ENCODE measurements at regions not wholly inside any gene's neighbourhood (a gene's known extent, or its start where the extent isn't known, plus 50 kb on each side); places are given as distances from the start of the nearest gene placed in this dataset.
"Not testable (repeated sequence)": the region's sequence is repeated elsewhere in the genome, so short reads cannot be mapped to it uniquely, and the experiment has no call there.

GRCh38 chr4:128449251-128449650 is 161.6 kb upstream of the PGRMC2 start:
- no peak for TF ChIP-seq CTCF (IDR thresholded peaks at IDR 0.05; ENCODE audit: extremely low read depth, missing control alignments)
- no peak for DNase-seq (ENCODE audit: low spot score)

GRCh38 chr4:128444544-128445302 is 157.1 kb upstream of the PGRMC2 start:
- TF ChIP-seq CTCF (IDR thresholded peaks at IDR 0.05; ENCODE audit: extremely low read depth, missing control alignments) = no peak
- DNase-seq (ENCODE audit: low spot score) = no peak

DNA sequence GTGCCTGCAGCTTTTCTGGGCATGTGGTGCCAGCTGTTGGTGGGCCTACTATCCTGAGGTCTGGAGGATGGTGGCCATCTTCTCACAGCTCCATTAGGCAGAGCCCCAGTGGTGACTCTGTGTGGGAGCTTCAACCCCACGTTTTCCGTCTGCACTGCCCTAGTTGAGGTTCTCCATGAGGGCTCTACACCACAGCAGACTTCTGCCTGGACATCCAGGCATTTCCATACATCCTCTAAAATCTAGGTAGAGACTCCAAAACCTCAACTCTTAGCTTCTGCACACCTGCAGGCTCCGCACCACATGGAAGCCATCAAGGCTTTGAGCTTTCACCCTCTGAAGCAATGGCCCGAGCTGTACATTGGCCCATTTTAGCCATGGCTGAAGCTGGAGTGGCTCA is 153.3 kb upstream of the PGRMC2 start:
- no peak for TF ChIP-seq CTCF (IDR thresholded peaks at IDR 0.05; ENCODE audit: extremely low read depth, missing control alignments)
- no peak for DNase-seq (ENCODE audit: low spot score)

- DNase-seq (ENCODE audit: low spot score) = not testable (repeated sequence)
Measured at GRCh38 chr4:128437023-128437422, 149.4 kb upstream of the PGRMC2 start.

DNA sequence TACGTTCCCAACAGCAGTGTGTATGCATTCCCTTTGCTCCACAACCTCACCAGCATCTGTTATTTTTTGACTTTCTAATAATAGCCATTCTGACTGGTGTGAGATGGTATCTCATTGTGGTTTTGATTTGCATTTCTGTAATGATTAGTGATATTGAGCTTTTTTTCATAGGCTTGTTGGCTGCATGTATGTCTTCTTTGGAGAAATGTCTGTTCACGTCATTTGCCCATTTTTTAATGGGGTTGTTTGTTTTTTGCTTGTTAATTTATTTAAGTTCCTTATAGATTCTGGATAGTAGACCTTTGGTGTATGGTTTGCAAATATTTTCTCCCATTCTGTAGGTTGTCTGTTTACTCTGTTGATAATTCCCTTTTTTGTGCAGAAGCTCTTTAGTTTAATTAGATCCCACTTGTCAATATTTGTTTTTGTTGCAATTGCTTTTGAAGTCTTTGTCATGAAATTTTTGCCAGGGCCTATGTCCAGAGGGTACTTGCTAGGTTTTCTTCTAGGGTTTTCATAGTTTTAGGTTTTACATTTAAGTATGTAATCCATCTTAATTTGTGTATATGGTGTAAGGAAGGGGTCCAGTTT is 141.5 kb upstream of the PGRMC2 start:
- DNase-seq (ENCODE audit: low spot score) = not testable (repeated sequence)

DNA sequence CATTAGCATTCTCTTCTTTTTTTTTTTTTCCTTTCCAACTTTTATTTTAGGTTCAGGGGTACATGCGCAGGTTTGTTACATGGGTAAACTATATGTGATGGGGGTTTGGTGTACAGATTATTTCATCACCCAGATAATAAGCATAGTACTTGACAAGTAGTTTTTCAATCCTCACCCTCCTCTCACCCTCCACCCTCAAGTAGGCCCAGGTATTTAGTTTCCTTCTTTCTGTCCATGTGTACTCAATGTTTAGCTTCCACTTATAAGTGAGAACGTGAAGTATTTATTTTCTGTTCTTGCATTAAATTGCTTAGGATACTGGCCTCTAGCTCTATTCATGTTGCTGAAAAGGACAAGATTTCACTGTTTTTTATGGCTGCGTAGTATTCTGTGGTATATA is 140.8 kb upstream of the PGRMC2 start:
- DNase-seq (ENCODE audit: low spot score) = no peak
- TF ChIP-seq CTCF (IDR thresholded peaks at IDR 0.05; ENCODE audit: extremely low read depth, missing control alignments) = no peak

DNA sequence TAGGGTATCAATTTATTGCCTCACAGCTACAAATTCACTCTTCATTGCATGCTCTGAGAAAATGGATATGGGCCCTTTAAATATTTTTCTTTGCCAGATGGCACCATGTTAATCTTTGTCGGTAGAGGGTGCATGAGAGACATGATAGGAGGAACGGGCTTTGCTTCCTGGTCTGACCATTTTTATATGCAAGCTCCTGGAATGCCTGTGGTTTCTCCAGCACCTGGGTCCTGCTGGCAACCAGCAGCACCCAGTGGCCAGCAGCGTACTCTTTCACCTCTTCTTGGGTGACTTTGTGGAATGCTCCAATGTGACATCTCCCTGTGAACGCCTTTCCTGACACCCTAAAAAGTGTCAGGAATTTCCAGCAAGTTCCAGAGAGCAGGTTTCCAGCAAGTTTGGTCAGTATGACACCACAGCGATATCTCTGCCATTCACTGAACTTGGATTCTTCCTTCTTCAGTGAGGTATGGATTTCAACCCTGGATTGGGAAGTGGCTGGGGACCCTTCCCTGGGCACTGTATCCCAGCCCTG is 140.3 kb upstream of the PGRMC2 start:
- no peak for TF ChIP-seq CTCF (IDR thresholded peaks at IDR 0.05; ENCODE audit: extremely low read depth, missing control alignments)
- DNase-seq (ENCODE audit: low spot score) = no peak

GRCh38 chr4:128424527-128425497 is 137.2 kb upstream of the PGRMC2 start:
- TF ChIP-seq CTCF (IDR thresholded peaks at IDR 0.05; ENCODE audit: extremely low read depth, missing control alignments) = no peak
- no peak for DNase-seq (ENCODE audit: low spot score)

DNA sequence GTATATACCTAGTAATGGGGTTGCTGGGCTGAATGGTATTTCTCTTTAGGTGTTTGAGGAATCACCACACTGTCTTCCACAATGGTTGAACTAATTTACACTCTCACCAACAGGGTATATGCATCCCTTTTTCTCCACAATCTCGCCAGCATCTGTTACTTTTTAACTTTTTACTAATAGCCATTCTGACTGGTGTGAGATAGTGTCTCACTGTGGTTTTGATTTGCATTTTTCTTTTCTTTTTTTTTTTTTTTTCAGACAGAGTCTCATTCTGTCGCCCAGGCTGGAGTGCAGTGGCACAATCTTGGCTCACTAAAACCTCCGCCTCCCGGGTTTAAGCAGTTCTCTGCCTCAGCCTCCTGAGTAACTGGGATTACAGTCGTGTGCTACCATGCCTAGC is 134.7 kb upstream of the PGRMC2 start:
- not testable (repeated sequence) for DNase-seq (ENCODE audit: low spot score)

Data from GM20000 (cell line).